ENCODE measurements at regions not wholly inside any gene's neighbourhood (a gene's known extent, or its start where the extent isn't known, plus 50 kb on each side); places are given as distances from the start of the nearest gene placed in this dataset.

DNA sequence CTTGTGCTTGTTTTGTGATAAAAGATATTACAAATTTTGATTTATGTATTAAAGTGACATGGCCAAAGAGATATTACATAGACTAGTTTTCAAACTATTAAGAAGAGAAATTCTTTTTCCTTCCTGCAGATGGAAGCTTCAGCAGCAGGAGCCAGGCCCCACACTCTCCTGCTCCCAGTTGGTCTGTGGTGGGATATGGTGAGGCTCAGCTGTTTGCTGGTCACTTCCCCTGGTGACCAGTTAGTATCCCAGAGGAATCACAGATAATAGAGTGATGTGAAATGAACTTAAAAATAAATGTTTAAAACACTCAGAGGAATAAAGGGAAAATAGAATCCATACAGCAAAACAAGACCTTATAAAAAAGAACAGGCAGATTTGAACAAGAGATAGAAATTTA lies 154.7 kb downstream of the KTN1 start:
- DNase-seq (ENCODE audit: low read depth in 1 of 2, low spot score in 1 of 2): no peak

DNA sequence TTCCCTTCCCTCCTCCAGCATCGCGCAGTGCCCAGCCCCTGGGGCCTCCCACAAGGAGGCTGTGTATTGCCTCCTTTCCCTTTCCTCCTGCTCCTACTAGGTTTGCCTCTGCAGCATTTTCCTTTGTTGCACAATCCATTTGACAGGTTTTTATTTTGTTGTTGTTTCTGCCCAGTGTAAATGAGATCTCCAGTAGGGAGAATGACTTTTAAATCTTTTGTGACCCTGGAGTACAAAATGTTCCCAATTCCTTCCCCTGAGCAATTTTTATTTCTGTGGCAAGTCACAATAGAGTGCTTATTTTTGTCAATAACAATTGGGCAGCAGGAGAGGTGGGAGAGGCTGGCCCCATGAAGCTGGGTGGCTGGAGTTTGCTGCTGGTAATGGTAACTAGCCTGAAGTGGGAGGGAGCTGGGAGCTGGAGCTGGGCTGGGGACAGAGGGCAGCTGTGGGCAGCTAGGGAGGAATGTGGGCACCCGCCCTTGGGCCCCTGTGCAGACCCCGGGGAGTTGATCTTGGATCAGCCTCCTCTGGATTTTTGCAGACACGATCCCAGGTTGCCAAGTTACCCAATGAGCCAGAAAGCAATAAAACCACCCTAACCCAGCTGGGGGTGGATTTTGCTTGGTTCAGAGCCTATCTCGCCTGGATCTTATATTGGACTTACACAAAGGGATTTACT lies 160.1 kb downstream of the KTN1 start:
- no peak for DNase-seq (ENCODE audit: low read depth in 1 of 2, low spot score in 1 of 2)

DNA sequence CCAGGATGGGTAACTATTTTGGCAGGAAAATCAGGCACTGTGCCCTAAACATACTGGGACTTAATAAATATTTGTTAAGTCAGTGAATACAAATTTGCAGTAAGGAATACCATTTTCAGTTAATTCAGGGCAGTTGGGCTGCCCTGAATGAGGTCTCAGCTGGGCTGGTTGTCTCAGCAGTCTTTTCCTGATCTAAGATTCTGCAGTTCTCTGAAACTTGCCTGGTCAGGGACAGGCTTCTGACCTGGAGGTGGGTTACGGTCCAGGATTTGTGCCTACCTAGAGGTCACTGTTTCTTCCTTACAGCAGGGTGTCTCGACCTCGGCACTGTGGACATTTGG lies 160.6 kb downstream of the KTN1 start:
- DNase-seq (ENCODE audit: low read depth in 1 of 2, low spot score in 1 of 2): no peak

DNA sequence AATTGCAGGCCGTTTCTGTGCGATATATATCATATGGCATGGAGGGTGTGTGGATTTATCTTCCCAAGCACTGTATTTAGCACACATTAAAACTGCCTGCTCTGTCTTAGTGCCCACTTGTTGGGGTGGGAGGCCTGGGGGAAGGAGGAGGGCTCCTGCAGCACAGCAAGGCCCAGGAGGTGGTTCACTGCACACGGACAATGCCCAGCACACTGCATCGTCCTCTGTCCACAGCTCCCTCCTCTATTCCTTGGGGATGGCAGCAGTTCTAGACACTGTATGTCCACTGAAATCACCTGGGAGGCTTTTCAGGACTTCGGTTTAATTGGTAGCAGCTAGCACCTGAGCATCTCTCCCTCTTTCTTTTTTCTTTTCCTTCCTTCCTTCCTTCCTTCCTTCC lies 161.2 kb downstream of the KTN1 start:
- DNase-seq (ENCODE audit: low read depth in 1 of 2, low spot score in 1 of 2): no peak

DNA sequence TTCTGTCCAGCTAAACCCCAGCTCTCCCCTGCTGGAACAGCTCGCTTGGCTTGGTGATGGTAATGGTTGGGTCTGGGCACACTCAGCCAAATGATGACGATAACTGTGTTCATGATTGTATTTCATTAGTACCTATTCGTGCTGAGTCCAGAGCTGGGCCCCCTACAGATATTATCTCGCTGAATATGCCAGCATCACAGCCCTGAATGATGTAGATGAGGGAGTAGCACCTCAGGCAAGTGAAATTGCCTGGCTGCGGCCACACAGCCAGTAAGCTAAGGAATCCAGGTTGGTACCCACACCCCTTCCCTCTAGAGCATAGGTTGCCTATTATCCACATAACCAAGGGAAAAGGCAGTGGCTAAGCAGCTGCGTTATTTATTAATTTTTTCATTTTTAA lies 163.5 kb downstream of the KTN1 start:
- DNase-seq (ENCODE audit: low read depth in 1 of 2, low spot score in 1 of 2): no peak

DNA sequence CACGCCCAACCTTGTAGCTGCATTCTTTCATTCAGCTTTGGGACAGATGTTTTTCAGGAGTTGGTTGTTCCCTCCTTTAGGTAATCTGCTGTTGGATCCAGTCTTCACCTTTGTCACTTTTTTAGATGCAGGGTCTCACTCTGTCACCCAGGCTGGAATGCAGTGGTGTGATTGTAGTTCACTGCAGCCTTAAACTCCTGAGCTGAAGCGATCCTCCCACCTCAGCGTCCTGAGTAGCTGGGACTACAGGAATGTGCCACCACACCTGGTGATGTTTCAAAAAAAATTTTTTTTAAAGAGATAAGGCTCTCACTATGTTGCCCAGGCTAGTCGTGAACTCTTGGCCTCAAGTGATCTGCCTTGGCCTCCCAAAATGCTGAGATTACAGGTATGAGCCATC lies 164.3 kb downstream of the KTN1 start:
- no peak for DNase-seq (ENCODE audit: low read depth in 1 of 2, low spot score in 1 of 2)

DNA sequence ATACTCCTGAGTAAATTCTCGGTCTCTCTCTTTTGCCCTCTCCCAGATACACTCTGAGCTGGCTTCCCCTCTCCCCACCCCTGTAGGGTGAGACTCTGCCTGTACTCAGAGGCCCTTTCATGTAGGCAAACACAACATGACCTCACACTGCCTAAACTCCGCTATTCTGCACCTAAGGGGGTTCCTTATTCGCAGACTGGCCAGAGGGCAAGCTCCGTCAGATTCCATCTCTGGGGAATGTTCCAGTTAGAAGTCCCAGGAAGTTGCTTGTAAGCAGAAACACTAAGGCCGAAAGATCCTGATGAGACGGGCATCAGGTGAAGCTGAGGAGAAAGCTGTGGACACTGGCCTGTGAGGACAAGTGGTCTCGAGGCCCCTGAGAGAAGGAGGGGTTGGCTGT lies 165.9 kb downstream of the KTN1 start:
- no peak for DNase-seq (ENCODE audit: low read depth in 1 of 2, low spot score in 1 of 2)

DNA sequence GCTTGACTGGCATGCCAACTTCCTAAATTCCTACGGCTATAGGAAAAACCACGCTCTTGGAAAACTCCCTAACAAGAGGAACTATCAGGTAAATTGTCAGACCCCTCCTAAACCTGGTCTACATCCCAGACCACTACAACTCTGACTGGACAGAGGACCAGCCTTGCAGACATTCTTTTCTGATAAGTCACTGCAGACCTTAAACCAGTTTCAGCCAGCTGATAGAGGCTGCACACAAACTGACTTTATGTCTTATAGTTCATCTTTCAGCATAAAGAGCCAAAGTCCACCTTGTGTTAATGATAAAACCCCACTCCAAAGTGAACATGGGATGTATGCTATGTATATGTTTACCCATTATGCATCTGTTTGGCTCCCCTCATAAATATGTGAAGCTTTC lies 166.6 kb downstream of the KTN1 start:
- DNase-seq (ENCODE audit: low read depth in 1 of 2, low spot score in 1 of 2): no peak

DNA sequence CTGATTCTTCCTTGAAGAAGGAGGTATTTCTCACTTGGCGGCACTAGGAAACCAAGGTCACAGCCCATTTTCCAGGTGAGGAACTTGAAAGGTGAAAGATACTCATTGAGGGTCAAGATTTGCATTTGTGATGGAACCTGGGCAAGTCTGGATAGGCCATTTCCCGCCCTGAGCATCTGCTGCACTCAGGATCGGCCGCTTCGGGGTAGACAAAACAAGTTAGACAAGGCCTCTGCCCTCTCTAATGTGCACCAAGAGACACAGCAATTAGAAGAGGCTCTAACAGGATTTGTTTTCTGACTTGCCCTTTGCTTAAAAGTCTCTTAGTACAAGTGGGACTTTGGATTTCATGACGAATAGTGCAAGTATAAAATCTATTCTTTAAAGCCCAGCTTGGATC lies 167.2 kb downstream of the KTN1 start:
- DNase-seq (ENCODE audit: low read depth in 1 of 2, low spot score in 1 of 2): no peak

DNA sequence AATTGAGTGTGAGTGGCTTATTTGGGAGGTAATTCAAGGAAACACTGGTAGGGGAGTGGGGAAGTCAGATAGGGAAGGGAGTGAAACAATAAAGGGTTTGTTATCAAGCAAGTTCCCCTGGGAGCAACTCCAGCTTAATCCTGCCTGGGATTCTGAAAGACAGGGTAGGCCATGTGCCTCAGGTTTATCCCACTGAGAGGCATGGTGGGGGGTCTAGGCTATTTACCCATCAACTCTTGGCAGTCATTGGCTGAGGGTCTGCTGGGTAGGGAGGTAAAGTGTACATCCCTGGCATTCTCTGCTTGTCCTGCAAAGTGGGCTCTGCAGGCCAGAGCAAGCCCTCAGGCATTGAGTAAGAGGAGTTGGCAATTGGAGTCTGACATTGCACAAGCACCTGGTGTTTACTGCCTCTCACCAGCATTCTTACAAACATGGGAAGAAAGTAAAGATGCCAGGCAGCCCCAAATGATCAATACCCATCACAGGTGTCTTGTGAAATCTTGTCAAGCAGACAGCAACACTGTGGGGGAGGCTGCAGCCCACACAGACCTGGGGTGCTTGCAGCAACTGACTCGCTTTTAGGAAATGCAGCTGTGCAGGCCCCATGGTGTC lies 169.3 kb downstream of the KTN1 start:
- DNase-seq (ENCODE audit: low read depth in 1 of 2, low spot score in 1 of 2): no peak

DNA sequence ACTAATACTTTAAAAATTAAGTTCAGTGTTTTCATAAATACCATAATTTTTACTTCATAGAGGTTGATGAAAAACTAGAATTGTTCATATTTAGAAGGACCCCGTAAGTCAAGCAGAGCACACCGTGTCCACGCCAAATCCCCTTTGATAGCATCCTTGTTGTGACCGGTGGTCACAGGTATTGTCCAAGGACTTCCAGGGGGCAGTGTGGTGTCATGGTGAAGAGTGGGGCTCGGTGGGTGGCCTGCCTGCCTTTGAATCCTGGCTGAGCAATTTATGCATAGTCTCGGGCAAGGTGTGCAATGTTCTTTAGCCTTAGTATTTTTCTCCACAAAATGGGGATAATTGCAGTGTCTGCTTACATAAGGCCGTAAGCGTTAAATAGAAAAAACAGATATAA lies 169.9 kb downstream of the KTN1 start:
- no peak for DNase-seq (ENCODE audit: low read depth in 1 of 2, low spot score in 1 of 2)

DNA sequence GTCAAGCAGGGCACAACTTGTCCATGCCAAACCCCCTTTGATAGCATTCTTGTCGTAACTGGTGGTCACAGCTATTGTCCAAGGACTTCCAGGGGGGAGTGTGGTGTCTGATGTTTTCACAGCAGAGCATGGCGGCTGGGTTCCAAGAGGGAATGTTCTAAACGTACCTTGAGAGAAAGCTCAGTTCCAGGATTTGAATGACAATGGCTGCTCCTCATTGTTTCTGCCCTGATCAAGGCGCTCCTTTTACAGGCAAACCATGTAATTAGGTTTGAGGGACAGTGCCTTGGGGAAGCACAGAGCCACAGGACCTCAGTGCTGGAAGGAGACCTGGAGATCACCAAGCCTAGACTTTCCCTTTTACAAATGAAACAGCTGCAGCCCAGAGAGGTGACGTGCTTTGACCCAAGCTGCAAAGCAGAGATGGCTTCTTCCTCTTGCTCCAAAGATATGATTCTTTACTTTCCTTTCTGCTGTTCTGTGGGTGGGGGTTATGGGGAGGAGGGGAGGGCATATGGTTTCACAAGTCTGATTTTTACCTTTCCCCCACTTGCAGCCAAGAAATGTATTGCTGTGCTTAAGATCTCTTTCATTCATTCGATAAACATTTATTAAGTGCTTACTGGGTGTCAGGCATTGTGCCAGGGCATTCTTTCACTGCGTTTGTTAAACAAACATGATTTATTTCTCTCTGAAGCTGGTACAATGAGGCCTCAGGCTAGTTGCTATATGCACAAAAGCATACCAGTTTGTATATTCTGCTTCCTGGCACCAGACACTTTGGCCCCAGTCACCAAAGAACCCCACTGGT lies 172.8 kb downstream of the KTN1 start:
- no peak for DNase-seq (ENCODE audit: low read depth in 1 of 2, low spot score in 1 of 2)

DNA sequence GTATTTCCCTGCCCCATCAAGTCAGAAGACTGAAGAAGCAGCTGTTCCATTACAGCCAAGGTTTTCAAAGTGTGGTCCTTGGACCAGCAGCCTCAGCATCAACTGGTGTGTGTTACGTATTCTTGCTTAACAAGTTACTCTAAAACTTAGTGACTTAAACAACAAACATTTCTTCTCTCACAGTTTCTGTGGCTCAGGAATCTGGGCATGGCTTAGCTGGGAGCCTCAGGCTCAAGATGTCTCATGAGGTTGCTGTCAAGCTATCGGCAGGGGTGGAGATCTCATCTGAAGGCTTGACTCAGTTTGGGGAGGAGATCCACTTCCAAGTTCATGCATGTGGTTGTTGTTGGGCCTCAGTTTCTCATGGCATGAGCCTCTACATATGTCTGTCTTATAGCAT lies 174.5 kb downstream of the KTN1 start:
- DNase-seq (ENCODE audit: low read depth in 1 of 2, low spot score in 1 of 2): no peak

DNA sequence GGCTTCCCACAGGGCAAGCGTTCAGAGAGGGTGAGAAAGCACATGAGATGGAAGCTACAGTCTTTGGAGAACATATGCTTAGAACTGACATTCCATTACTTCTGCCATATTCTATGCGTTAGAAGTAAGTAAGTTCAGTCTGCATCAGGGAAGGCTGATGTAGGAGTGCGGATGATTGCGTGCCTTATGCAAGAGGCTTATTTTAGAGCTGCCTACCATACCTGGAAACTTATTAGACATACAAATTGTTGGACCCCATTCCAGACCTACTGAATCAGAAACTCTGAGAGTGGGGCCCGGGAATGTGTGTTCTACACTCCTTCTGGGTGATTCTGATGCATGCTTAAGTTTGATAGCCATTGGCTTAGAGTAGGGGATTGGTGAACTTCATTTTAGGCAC lies 174.9 kb downstream of the KTN1 start:
- DNase-seq (ENCODE audit: low read depth in 1 of 2, low spot score in 1 of 2): no peak

DNA sequence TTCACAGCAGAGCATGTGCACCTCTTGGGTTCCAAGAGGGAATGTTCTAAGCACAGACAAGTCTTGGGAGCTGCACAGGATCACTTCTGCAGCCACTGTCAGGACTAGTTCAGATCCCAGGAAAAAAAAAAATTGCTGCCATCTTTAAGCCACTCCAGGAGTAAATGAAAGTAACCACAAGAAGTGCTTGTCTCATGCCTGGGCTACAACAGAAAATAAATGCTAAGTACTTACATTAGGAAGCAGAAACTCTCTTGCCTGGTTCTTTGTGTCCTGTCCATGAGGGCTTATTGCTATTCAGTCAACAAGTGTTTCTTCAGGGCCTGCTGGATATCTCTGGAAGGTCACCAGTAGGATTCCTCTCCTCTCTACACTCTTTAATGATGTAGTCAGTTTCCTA lies 176.1 kb downstream of the KTN1 start:
- no peak for DNase-seq (ENCODE audit: low read depth in 1 of 2, low spot score in 1 of 2)

DNA sequence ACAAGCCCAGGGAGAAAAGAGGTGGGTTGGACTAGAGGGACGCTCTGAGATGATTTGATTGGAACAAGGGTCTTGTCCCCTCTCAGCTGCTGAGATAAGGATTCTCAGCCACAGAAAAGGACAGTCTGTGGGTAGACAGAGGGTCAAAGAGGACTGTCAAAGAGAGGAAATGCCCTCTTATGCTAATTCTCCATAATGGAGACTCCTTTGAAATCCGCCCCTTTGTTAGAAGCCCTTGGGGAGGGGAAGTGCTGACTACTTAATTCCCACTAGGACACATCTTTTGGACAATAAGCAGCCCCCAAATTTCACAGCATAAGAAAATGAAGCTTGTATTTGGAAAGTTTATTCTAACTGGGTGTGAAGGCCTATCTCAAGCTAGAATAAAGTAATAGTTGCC lies 176.6 kb downstream of the KTN1 start:
- no peak for DNase-seq (ENCODE audit: low read depth in 1 of 2, low spot score in 1 of 2)

DNA sequence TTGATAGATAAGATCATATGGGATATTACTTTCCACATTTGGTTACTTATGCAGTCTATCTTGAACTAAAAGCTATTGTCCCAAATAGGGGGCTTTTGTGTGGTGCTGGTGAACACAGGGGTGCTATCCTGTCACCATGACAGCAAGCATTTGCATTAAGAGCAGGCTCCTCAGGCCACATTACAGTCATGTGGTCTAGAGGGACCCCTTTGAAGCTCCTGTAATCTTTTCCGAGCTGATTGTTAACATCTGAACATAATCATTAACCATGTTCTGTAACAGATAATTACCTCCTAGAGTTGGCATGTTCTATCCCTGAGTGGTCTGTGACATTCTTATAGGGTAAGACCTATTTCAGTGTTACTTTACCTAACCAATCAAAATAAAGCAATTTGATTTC lies 178.8 kb downstream of the KTN1 start:
- no peak for DNase-seq (ENCODE audit: low read depth in 1 of 2, low spot score in 1 of 2)

DNA sequence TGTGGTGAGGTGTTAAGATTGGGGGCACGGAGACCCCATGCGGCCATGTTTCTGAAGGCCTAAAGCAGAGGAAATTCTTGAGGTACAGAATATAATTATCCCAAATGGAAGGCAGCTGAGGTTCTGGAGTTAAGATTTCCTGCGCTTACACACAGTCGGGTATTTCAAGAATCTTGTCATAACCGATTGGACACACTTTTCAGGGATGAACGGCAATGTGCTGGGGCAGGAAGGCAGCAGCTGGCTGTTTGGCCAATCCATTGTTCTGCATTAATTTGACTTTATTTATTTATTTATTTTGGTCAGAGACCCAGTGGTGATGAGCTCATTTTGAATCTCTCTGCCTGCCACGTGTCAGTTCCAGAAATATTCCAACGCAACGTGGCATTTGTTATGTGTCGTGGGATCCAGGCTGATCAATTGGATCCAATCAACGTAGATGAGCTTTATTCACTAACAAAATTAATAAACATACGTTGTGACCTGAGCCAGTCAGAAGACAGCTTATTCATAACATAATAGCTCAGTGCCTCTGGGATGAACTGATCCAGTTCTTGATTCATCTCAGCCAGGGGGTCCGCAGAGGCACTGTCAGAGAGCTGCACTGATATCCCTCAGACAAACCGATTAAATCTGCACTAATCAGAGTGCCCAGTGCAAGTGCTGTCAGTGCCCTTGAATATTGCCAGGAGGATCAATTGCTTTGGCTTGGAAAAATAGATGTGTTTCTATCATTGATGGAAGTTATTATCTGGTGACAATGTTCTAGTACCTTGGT lies 181.0 kb downstream of the KTN1 start:
- DNase-seq (ENCODE audit: low read depth in 1 of 2, low spot score in 1 of 2): no peak

DNA sequence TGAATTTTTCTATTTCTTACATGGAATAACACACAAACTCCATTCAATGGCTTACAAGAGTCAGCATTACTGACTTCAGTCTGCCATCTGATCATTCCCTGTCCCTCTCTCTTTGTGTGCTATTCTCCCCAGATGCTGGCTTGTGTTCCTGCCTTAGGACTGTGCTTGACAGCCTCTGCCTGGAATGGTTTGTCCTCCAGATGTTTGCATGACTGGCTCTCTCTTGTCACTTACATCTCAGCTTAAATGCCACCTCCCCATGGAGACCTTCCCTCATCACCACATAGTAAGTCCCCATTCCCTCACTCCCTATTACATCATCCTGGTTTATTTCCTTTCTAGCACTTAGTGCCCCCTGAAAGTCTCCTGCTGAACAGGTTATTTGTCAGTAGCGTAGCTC lies 181.6 kb downstream of the KTN1 start:
- no peak for DNase-seq (ENCODE audit: low read depth in 1 of 2, low spot score in 1 of 2)

DNA sequence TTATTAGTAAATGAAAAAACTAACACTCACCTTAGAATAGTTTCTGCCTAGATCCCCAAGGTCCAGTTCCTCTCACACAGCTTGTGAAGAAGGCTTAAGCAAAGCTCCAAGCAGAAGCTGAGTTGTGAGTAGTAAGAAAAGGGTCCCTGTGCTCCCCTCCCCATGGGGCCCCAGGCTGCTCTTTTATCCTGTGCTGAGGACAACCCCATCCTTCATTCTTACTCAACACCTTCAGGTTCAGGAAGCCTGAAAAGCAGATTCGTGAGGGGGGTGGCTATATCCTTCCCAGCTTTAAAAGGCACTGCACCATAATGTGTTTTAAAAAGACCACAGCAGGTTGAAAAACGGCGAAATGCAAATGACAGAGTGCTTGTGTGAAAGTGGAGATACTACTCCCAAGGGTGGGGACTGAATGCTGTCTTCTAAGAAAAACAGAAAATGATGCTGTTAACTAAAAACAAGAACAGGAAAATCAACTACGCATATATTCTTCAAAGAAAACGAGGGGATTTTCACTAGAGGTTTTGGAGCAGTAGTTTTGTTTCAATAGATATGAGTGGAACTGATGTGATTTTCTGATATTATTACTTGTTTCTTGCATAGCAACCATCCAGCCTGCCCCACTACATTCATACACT lies 182.7 kb downstream of the KTN1 start:
- no peak for DNase-seq (ENCODE audit: low read depth in 1 of 2, low spot score in 1 of 2)

DNA sequence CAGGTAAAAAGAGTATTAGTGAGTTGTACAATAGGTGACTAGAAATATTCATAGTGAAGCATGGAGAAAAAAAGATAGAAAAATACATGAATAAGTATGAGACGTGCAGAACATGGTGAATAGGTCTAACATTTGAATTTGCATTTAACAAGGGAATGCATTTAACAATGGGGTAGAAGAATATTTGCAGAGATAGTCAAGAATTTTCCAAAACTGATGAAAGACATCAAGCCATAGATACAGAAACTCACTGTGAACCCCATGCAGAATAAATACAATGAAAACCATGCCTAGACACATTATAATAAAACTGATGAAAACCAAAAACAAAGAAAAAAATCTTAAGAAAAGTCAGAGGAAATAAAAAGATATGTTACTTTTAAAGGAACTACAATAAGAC lies 184.8 kb downstream of the KTN1 start:
- DNase-seq (ENCODE audit: low read depth in 1 of 2, low spot score in 1 of 2): no peak
